NK-92 treated with Interleukin-12 subunit alpha and Interleukin-12 subunit beta, amount 100 ng/mL, for 24 hours (cell line): ENCODE measurements at regions not wholly inside any gene's neighbourhood (a gene's known extent, or its start where the extent isn't known, plus 50 kb on each side); places are given as distances from the start of the nearest gene placed in this dataset.

ENCODE experiments used
- DNase-seq: peaks from one replicate; lab custom pipeline; 2025; lab: John Stamatoyannopoulos, UW

- DNase-seq: no peak
These were observed 505.9 kb downstream of the SI start for GRCh38 chr3:164572436-164572835.

DNA sequence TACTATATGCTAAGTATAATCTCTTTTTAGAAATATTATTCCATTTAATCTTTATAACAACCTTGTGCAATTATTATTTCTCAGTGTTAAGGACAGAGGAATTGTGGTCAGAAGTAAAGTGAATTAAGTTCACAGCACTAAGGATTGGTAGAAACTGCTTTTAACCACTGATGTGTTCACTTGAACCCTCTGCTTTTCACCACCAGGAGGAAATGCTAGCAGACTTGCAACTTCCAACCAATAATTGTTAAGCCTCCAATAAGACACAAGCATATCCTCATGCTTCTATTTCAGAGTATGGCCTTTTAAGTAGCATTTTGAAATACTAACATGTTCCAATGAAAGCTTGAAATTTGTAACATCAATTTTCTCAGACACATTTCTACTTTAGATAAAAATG lies 527.4 kb downstream of the SI start:
- DNase-seq: no peak

- no peak for DNase-seq
These were observed 539.1 kb downstream of the SI start for GRCh38 chr3:164539215-164539614.

DNA sequence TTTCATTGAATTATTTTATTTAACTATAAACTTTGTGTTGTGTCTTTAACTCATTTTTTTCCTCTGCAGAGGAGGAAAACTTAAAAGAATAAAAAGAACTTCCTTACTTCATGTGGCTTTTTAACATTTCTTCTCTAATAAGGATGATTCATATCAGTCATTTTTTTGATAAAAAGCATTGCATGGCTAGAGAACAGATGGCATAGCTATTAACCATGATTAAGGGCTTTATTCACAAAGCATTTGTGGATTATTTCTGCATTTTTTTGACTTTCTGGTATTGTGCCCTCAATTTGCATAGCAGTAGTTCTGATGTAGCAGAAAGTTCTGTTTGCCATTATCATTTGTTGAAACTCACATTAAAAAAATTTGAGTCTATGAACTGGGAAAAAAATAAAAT lies 540.8 kb downstream of the SI start:
- no peak for DNase-seq

- no peak for DNase-seq
These were observed 545.0 kb downstream of the SI start for GRCh38 chr3:164533275-164533674.

GRCh38 chr3:164526250-164526649 lies 552.0 kb downstream of the SI start:
- DNase-seq: no peak

GRCh38 chr3:164524201-164524600 lies 554.1 kb downstream of the SI start:
- DNase-seq: no peak

DNA sequence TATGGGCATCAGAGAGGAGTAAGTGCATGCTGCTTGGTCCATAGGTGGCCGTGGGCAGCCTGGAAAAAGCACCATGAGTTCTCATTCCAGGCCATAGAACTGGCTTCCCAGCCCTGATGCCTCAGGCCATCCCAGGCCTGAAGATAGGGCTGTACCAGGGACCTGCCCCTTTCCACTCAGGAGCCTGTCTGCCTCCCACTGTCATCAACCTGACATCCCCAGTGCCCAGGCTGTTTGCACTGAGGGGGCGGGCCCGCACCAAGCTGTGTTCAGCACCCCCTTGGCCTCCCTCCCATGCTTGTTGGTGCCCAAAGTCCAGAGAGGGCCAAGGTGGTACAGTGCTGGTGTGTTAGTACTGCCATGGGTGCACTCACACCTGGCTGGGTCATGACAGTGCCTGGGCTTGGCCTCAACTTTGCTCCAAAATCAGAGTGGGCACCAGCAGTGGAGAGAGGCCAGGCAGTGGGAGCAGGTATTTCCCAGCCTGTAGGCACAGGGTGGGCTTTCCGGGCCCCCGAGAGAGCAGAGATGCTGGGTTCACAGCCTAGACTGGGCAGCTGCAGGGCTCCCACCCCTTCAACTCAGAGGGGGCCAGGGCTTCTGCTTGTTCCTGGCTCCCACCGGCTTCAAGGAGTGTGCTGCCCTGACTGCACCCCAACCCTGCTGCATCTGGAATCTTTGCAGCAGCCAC lies 556.1 kb downstream of the SI start:
- DNase-seq: no peak

DNA sequence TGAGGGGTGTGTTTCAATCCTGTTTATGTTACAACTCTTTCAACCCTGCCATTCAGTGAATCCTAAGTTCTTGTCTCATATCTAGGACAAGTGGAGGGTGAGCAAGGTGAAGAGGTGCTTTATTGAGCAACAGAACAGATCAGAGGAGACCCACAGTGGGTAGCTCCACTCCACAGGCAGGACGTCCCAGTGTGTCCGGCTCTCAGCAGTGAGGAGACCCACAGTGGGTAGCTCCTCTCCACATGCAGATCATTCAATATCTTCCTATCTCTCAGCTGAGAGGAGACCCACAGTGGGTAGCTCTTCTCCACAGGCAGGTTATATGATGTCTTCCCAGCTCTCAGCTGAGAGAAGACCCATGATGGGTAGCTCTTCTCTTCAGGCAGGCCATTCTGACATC lies 556.7 kb downstream of the SI start:
- no peak for DNase-seq

DNA sequence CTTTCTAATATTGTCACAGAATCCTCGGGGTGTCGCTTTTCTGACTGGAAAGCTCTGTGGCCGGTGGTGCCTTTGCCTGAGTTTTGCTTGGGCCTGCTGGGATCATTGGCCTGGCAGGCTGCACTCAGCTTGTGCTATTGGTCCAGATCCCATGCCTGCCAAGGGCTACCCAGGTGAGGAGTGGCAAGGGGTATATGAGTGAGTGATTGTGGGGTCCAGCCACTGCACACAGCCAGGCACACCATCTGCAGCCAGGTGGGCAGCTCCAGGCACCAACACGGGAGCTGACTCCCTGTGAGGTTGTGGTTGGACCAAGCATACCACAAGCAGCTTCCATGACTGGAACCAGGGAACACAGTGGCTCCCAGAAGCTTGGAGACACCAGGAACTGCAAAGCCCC lies 557.2 kb downstream of the SI start:
- DNase-seq: no peak

- DNase-seq: no peak
These were observed 563.0 kb downstream of the SI start for GRCh38 chr3:164515256-164515655.

DNA sequence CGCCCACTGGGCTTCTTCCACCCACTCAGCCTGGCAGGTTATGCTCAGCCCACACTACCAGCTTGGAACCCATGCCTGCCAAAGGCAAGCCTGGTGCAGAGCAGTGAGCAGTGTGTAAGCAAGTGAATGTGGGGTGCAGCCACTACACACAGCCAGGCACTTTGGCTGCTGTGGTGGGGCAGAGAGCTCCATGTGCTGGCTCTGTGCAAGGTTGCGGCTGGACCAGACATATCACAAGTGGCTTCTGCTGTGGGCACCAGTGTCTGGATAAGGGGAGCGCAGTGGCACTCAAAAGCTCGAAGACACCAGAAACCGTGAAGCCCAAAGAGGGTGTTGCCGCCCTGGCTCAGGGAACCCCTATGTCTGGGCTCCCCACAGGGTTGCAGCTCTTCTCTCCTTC lies 563.7 kb downstream of the SI start:
- DNase-seq: no peak

GRCh38 chr3:164507886-164508285 lies 570.4 kb downstream of the SI start:
- DNase-seq: no peak

DNA sequence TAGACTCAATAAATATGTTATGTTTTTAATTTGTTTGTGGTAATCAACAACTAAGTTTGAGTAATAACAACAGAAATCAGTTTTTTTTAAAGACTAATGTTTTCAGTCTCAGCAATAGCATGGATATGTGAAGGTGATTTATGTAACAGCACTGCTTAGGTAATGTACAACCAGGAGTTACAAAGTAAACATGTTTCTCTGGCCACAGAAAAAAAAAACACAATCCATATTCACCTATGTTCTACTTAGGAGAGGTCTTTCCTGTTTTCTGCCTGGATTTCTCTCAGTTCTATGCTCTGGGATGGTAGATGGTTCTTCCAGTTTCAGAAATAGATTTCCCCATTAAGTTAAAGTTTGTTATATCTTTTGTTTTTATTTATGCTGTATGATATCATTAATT lies 579.4 kb downstream of the SI start:
- DNase-seq: no peak

DNA sequence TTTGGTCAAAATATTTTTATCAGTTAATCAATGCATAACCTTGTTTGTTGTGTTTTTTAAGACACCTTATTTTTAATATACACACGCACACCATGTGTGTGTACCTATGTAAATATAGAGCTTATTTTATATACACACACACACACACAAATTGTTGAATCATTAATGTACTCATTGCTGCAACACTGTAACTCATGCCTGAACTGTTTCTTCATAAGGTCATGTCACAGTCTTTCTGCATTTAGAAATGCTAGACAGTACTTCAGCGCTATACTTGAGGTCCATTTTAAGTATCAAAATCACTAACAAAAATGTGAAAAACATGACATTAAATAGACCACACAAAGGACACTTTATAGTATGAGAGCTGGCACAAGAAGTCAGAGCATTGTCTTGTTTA lies 589.4 kb downstream of the SI start:
- no peak for DNase-seq

GRCh38 chr3:164486150-164486549 lies 592.1 kb downstream of the SI start:
- DNase-seq: no peak

DNA sequence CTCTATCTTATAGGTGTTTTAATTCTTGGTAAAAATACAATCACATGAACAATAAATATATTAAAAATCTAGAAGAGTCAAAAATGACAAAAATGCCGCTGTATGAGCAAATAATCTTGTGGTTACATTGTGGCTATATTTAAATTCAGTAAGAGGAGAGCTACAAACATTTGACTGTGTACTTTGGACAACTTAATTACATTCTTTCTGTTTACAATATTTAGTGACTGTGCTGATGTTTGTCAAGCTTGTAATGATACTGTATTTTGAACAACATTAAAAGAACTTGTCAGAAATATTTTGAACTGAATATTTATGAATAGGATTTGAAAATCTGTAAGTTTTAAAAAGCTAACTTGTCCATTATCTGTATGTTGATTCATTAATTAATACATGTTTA lies 598.3 kb downstream of the SI start:
- no peak for DNase-seq

DNA sequence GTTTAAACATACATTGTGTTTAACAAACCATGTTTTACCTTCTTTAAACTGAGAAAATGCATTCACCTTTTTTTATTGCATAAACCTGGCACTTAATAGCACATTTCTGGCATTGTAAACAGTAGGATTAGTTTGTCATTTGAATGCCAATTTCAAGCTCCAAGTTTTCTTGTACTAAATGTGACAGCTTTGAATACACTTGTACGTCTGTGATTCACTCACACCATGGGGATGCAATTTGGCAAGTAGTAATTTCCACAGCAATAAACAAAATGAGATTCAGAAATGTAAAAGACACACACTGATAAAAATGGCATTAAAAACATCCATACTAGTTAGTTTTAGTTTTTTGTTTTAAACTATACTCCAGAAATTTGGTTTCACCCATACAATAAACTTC lies 598.9 kb downstream of the SI start:
- DNase-seq: no peak

- DNase-seq: no peak
These were observed 600.0 kb downstream of the SI start for GRCh38 chr3:164478323-164478722.

DNA sequence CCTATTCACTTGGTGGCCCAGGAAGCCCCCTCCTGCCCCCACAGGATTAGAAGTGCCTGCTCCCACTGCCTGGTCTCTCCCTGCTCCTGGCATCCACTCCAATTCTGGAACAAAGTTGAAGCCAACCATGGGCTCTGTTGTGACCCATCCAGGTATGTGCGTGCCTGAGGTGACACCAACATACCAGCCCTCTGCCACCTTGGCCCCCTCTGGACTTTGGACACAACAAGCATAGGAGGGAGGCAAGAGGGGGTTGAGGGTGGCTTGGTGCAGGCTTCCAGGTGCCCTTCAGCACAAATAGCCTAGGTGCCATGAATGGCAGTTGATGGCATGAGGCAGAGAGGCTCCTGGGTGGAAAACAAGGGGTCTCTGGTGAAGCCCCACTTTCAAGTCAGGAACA lies 600.9 kb downstream of the SI start:
- DNase-seq: no peak

GRCh38 chr3:164476631-164477030 lies 601.7 kb downstream of the SI start:
- no peak for DNase-seq

- no peak for DNase-seq
These were observed 607.8 kb downstream of the SI start for GRCh38 chr3:164470471-164470870.

- DNase-seq: no peak
These were observed 610.2 kb downstream of the SI start for GRCh38 chr3:164468055-164468454.

- no peak for DNase-seq
These were observed 611.3 kb downstream of the SI start for GRCh38 chr3:164467007-164467406.

GRCh38 chr3:164465172-164465571 lies 613.1 kb downstream of the SI start:
- DNase-seq: no peak
